ENCODE measurements at regions not wholly inside any gene's neighbourhood (a gene's known extent, or its start where the extent isn't known, plus 50 kb on each side); places are given as distances from the start of the nearest gene placed in this dataset.

DNA sequence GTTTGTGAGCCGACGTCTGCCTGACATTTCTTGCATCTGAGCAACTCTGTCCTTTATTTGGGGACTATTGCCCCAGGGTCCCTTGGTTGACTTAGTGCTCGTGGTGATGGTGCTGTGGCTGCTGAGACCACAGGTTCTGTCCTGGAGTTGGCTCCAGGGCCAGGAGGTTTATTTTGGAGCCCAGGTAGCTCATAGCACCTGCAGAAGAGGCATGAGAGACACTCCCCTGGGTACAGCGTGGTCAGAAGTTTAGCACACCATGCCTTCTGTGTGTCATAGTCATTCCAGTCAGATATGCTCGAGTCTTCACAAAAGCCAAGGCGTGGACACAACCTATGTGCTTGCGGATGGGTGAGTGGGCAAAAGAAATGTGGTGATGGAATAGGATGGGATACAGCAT lies 496.9 kb downstream of the TCERG1L start:
- H3K9me3 ChIP-seq: no peaks in the 10 kb centered on the region
- H3K4me1 ChIP-seq: no peaks in the 10 kb centered on the region
- DNase-seq (no peak), ATAC-seq (no peak)
- no peak for TF ChIP-seq CTCF (IDR thresholded peaks at IDR 0.05)
- no peak for TF ChIP-seq POLR2A (IDR thresholded peaks at IDR 0.05)
- no peak overlapping the region for H3K27ac ChIP-seq
- peaks cover 0 to 38% (median 5%) of the 10 kb centered on the region in 9 donors for H3K27me3 ChIP-seq
- no peak overlapping the region for H3K4me3 ChIP-seq
- H3K36me3 ChIP-seq: no peaks in the 10 kb centered on the region
- intact Hi-C loops (cut with DNase I): no loop called here
- 76 to 82% (median 81%) methylated on average over 7 of the region's 7 CpGs for WGBS, 4 donors

DNA sequence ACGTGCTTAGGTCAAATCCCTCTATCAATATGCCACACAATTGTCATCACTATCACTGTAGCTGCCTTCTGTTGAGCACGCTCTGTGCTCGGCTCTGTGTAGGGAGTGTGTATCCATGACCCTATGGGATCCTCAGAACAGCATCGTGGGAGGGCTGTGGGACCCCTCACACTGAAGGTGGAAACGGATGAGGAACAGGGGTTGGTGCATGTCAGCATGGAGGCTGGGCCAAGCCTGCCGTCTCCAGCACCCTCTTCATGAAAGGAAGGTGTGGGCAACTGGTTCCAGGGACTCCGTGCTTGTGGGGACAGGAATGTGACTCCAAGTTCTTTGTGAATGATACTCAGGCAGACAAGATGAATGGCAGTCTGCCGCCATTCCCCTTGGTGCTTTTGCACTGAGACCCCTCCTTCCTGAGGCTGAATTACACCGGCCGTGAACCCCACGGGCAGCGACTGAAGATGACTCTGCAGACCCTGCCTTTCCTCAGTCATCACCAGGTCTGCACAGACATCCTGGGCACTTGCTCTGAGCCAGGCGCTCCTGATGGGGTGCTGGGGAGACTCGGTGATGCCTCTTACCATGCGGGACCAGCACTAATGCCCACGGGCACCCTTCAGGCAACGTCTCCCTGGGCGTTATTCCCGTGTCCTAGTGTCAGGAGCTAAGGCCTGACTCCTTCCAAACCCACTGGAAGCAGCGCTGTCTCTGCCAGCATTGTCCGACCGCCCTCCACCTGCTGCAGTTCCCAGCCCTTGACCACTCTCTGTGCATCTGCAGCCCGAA lies 495.2 kb downstream of the TCERG1L start:
- Histone ChIP-seq H3K4me1 (peaks cover 0 to under 1% (median 0%) of the 10 kb centered on the region in 12 donors), H3K9me3 (no peaks in the 10 kb centered on the region), H3K36me3 (no peaks in the 10 kb centered on the region), H3K27ac (no peak overlapping the region), H3K4me3 (no peak overlapping the region), H3K27me3 (peaks cover 0 to 21% (median under 1%) of the 10 kb centered on the region in 9 donors)
- WGBS, 4 donors: 51 to 66% (median 60%) methylated on average over 18 to 23 of the region's 23 CpGs
- TF ChIP-seq POLR2A (IDR thresholded peaks at IDR 0.05): no peak
- no peak for TF ChIP-seq CTCF (IDR thresholded peaks at IDR 0.05)
- intact Hi-C loops (cut with DNase I): no loop called here
- DNase-seq (no peak), ATAC-seq (no peak)

GRCh38 chr10:130817046-130817624 lies 494.4 kb downstream of the TCERG1L start:
- WGBS, 4 donors: 69 to 82% (median 77%) methylated on average over 8 of the region's 8 CpGs
- TF ChIP-seq CTCF (IDR thresholded peaks at IDR 0.05) (no peak), POLR2A (IDR thresholded peaks at IDR 0.05) (no peak)
- H3K36me3 ChIP-seq: no peaks in the 10 kb centered on the region
- no peak overlapping the region for H3K4me3 ChIP-seq
- H3K27ac ChIP-seq: no peak overlapping the region
- no peak for DNase-seq
- peaks cover 0 to 19% (median 0%) of the 10 kb centered on the region in 9 donors for H3K27me3 ChIP-seq
- ATAC-seq: no peak
- intact Hi-C loops (cut with DNase I): no loop called here
- peaks cover 0 to 3% (median 0%) of the 10 kb centered on the region in 12 donors for H3K4me1 ChIP-seq
- H3K9me3 ChIP-seq: no peaks in the 10 kb centered on the region

DNA sequence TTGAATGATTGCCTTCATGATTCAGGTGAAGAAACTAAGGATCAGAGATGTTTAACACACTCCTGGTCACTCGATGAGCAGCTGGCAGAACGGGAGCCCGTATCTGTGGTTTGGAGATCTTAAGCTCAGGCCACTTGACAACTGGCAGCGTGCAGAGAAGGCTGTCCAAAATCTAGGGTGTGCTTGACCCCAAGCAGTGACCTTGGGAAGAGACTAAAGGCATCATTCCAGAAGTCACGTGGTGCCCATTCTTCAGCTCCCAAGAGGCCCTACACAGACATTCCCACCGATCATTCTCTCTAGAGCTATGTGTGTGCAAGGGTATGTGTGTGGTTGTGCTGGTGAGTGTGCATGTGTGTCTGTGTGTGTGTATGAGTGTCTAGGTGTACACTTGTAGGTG lies 493.8 kb downstream of the TCERG1L start:
- H3K9me3 ChIP-seq: no peaks in the 10 kb centered on the region
- no peaks in the 10 kb centered on the region for H3K36me3 ChIP-seq
- no peak for DNase-seq
- no peak for TF ChIP-seq CTCF (IDR thresholded peaks at IDR 0.05)
- TF ChIP-seq POLR2A (IDR thresholded peaks at IDR 0.05): no peak
- no peak for ATAC-seq
- intact Hi-C loops (cut with DNase I): no loop called here
- H3K27ac ChIP-seq: no peak overlapping the region
- peaks cover 0 to 19% (median 0%) of the 10 kb centered on the region in 9 donors for H3K27me3 ChIP-seq
- 52 to 64% (median 55%) methylated on average over 6 of the region's 6 CpGs for WGBS, 4 donors
- peaks cover 0 to 3% (median 0%) of the 10 kb centered on the region in 12 donors for H3K4me1 ChIP-seq
- H3K4me3 ChIP-seq: no peak overlapping the region
